GM19351 (cell line): ENCODE measurements at regions not wholly inside any gene's neighbourhood (a gene's known extent, or its start where the extent isn't known, plus 50 kb on each side); places are given as distances from the start of the nearest gene placed in this dataset.

Experiments used
- ATAC-seq: cut with Tn5 transposase; IDR thresholded peaks from one replicate; pipeline ENCODE4 v1.9.1; 2021; ENCODE audit warnings: mild to moderate bottlenecking, moderate library complexity; ENCODE audit not compliant: unreplicated experiment

- no peak for ATAC-seq
Measured at GRCh38 chr6:169971081-169971861, 219.8 kb downstream of the ERMARD start.

- no peak for ATAC-seq
Measured at GRCh38 chr6:169970306-169970988, 219.0 kb downstream of the ERMARD start.

GRCh38 chr6:169969372-169970099 lies 218.1 kb downstream of the ERMARD start:
- ATAC-seq: no peak

- no peak for ATAC-seq
Measured at GRCh38 chr6:169968541-169969270, 217.3 kb downstream of the ERMARD start.

- ATAC-seq: no peak
Measured at GRCh38 chr6:169967687-169968086, 216.3 kb downstream of the ERMARD start.

- ATAC-seq: no peak
Measured at GRCh38 chr6:169966312-169967181, 215.1 kb downstream of the ERMARD start.

- ATAC-seq: no peak
Measured at GRCh38 chr6:169965657-169966311, 214.4 kb downstream of the ERMARD start.

- no peak for ATAC-seq
Measured at GRCh38 chr6:169965239-169965638, 213.8 kb downstream of the ERMARD start.

- no peak for ATAC-seq
Measured at GRCh38 chr6:169964486-169965180, 213.2 kb downstream of the ERMARD start.

- no peak for ATAC-seq
Measured at GRCh38 chr6:169963581-169964297, 212.3 kb downstream of the ERMARD start.

GRCh38 chr6:169962604-169963469 lies 211.4 kb downstream of the ERMARD start:
- ATAC-seq: no peak

GRCh38 chr6:169961772-169962561 lies 210.5 kb downstream of the ERMARD start:
- no peak for ATAC-seq

GRCh38 chr6:169960886-169961611 lies 209.6 kb downstream of the ERMARD start:
- no peak for ATAC-seq

- ATAC-seq: no peak
Measured at GRCh38 chr6:169960521-169960885, 209.1 kb downstream of the ERMARD start.

- no peak for ATAC-seq
Measured at GRCh38 chr6:169960003-169960344, 208.6 kb downstream of the ERMARD start.
